GM19397 (cell line): ENCODE measurements at regions not wholly inside any gene's neighbourhood (a gene's known extent, or its start where the extent isn't known, plus 50 kb on each side); places are given as distances from the start of the nearest gene placed in this dataset.

Source experiments
- ATAC-seq: cut with Tn5 transposase; IDR thresholded peaks from one replicate; pipeline ENCODE4 v1.9.1; 2021; ENCODE audit warnings: mild to moderate bottlenecking, moderate library complexity; ENCODE audit not compliant: unreplicated experiment

GRCh38 chr1:96962751-96963211 is 241.2 kb downstream of the PTBP2 start:
- ATAC-seq, result no peak

GRCh38 chr1:96964761-96965160 is 243.2 kb downstream of the PTBP2 start:
- no peak for ATAC-seq

GRCh38 chr1:96966536-96967138 is 245.1 kb downstream of the PTBP2 start:
- ATAC-seq, result peak; percentile 84

- no peak for ATAC-seq
These were observed 245.7 kb downstream of the PTBP2 start for GRCh38 chr1:96967311-96967710.

- ATAC-seq, result no peak
These were observed 247.0 kb downstream of the PTBP2 start for GRCh38 chr1:96968541-96968940.

- no peak for ATAC-seq
These were observed 247.4 kb downstream of the PTBP2 start for GRCh38 chr1:96968983-96969382.

- ATAC-seq, result no peak
These were observed 248.1 kb downstream of the PTBP2 start for GRCh38 chr1:96969656-96970163.

GRCh38 chr1:96971439-96971838 is 249.9 kb downstream of the PTBP2 start:
- no peak for ATAC-seq

GRCh38 chr1:96971849-96972602 is 250.4 kb downstream of the PTBP2 start:
- no peak for ATAC-seq

- no peak for ATAC-seq
These were observed 252.0 kb downstream of the PTBP2 start for GRCh38 chr1:96973605-96974004.

GRCh38 chr1:96978444-96978843 is 256.9 kb downstream of the PTBP2 start:
- ATAC-seq, result no peak

GRCh38 chr1:96978901-96979300 is 257.3 kb downstream of the PTBP2 start:
- ATAC-seq, result no peak

- no peak for ATAC-seq
These were observed 258.0 kb downstream of the PTBP2 start for GRCh38 chr1:96979304-96980268.

GRCh38 chr1:96980448-96980847 is 258.9 kb downstream of the PTBP2 start:
- ATAC-seq, result no peak

- ATAC-seq, result no peak
These were observed 259.6 kb downstream of the PTBP2 start for GRCh38 chr1:96981181-96981580.

- ATAC-seq, result no peak
These were observed 260.5 kb downstream of the PTBP2 start for GRCh38 chr1:96982118-96982517.

- no peak for ATAC-seq
These were observed 262.3 kb downstream of the PTBP2 start for GRCh38 chr1:96983866-96984265.

- ATAC-seq, result no peak
These were observed 265.7 kb downstream of the PTBP2 start for GRCh38 chr1:96987186-96987703.

- no peak for ATAC-seq
These were observed 267.7 kb downstream of the PTBP2 start for GRCh38 chr1:96989302-96989701.

- no peak for ATAC-seq
These were observed 268.6 kb downstream of the PTBP2 start for GRCh38 chr1:96990136-96990535.

GRCh38 chr1:96991261-96991660 is 269.7 kb downstream of the PTBP2 start:
- no peak for ATAC-seq
